Stomach (tissue), 4 donors: ENCODE measurements at regions not wholly inside any gene's neighbourhood (a gene's known extent, or its start where the extent isn't known, plus 50 kb on each side); places are given as distances from the start of the nearest gene placed in this dataset.

Experiments
- EP300 ChIP-seq: sonication (generic); formaldehyde crosslinking; IDR thresholded peaks from one replicate; pipeline ENCODE4 v1.6.1; 2017; ENCODE audit warnings: antibody characterized with exemption
- POLR2A ChIP-seq, 4 donors: fragments of 450-650 bp; IDR thresholded peaks; one replicate each; pipeline ENCODE4 v1.6.1; 2016; ENCODE audit warnings: antibody characterized with exemption in 4 of 4, control low read depth in 2 of 4, mild to moderate bottlenecking in 1 of 4, moderate library complexity in 1 of 4
- TF ChIP-seq, protein P1 (sequence below), 7 experiments: fragments of 450-650 bp in 4 of 7; fragments of 200-600 bp in 3 of 7; sonication (generic) in 3 of 7; IDR thresholded peaks; one replicate each; pipeline ENCODE4 v1.5.1; 2016 to 2019; ENCODE audit warnings: antibody characterized with exemption in 7 of 7, control low read depth in 2 of 7, mild to moderate bottlenecking in 1 of 7

DNA sequence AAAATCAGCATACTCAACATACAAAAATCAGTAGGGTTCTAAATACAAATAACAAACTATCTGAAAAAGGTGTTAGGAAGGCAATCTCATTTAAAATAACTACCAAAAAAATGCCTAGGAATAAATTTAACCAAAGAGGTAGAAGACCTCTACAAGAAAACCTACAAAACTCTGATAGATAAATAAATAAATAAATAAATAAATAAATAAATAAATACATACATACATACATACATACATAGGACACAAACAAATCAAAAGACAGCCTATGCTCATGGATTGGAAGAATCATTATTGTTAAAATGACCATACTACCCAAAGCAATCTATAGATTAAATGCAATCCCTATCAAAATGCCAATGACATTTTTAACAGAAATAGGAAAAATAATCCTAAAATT lies 194.7 kb downstream of the BARHL2 start:
- TF ChIP-seq, protein P1, sequence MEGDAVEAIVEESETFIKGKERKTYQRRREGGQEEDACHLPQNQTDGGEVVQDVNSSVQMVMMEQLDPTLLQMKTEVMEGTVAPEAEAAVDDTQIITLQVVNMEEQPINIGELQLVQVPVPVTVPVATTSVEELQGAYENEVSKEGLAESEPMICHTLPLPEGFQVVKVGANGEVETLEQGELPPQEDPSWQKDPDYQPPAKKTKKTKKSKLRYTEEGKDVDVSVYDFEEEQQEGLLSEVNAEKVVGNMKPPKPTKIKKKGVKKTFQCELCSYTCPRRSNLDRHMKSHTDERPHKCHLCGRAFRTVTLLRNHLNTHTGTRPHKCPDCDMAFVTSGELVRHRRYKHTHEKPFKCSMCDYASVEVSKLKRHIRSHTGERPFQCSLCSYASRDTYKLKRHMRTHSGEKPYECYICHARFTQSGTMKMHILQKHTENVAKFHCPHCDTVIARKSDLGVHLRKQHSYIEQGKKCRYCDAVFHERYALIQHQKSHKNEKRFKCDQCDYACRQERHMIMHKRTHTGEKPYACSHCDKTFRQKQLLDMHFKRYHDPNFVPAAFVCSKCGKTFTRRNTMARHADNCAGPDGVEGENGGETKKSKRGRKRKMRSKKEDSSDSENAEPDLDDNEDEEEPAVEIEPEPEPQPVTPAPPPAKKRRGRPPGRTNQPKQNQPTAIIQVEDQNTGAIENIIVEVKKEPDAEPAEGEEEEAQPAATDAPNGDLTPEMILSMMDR (IDR thresholded peaks at IDR 0.05): no peak
- no peak for TF ChIP-seq POLR2A (IDR thresholded peaks at IDR 0.05)
- no peak for TF ChIP-seq EP300
